PC-9 (cell line): ENCODE measurements at regions not wholly inside any gene's neighbourhood (a gene's known extent, or its start where the extent isn't known, plus 50 kb on each side); places are given as distances from the start of the nearest gene placed in this dataset.

Experiments used
- EZH2 ChIP-seq: fragments of 200-600 bp; sonication (generic); IDR thresholded peaks from 2 replicates; pipeline ENCODE4 v1.8.0; 2017; ENCODE audit warnings: antibody characterized with exemption, low read depth
- TF ChIP-seq, protein P1 (sequence below): fragments of 200-600 bp; sonication (generic); conservative IDR thresholded peaks from 2 replicates; pipeline ENCODE4 v1.6.1; 2017; ENCODE audit warnings: mixed run types, antibody characterized with exemption, mild to moderate bottlenecking, moderate library complexity

- TF ChIP-seq, protein P1, sequence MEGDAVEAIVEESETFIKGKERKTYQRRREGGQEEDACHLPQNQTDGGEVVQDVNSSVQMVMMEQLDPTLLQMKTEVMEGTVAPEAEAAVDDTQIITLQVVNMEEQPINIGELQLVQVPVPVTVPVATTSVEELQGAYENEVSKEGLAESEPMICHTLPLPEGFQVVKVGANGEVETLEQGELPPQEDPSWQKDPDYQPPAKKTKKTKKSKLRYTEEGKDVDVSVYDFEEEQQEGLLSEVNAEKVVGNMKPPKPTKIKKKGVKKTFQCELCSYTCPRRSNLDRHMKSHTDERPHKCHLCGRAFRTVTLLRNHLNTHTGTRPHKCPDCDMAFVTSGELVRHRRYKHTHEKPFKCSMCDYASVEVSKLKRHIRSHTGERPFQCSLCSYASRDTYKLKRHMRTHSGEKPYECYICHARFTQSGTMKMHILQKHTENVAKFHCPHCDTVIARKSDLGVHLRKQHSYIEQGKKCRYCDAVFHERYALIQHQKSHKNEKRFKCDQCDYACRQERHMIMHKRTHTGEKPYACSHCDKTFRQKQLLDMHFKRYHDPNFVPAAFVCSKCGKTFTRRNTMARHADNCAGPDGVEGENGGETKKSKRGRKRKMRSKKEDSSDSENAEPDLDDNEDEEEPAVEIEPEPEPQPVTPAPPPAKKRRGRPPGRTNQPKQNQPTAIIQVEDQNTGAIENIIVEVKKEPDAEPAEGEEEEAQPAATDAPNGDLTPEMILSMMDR, result no peak
- TF ChIP-seq EZH2, result no peak
Measured at GRCh38 chr12:24364921-24365320, 415.5 kb upstream of the SOX5 start.
